Erythroblast (primary cell): ENCODE measurements at regions not wholly inside any gene's neighbourhood (a gene's known extent, or its start where the extent isn't known, plus 50 kb on each side); places are given as distances from the start of the nearest gene placed in this dataset.

Experiments used
- DNase-seq, 2 experiments: peaks; one replicate each; lab custom pipeline; 2025; lab: John Stamatoyannopoulos, UW
- GATA1 ChIP-seq: IDR thresholded peaks from 2 replicates; pipeline ENCODE4 v1.6.1; 2011; ENCODE audit warnings: low read depth, mild to moderate bottlenecking, control low read depth, low read length, moderate library complexity
- POLR2A ChIP-seq: IDR thresholded peaks from 2 replicates; pipeline ENCODE4 v1.6.1; 2011; ENCODE audit warnings: mild to moderate bottlenecking, low read length

DNA sequence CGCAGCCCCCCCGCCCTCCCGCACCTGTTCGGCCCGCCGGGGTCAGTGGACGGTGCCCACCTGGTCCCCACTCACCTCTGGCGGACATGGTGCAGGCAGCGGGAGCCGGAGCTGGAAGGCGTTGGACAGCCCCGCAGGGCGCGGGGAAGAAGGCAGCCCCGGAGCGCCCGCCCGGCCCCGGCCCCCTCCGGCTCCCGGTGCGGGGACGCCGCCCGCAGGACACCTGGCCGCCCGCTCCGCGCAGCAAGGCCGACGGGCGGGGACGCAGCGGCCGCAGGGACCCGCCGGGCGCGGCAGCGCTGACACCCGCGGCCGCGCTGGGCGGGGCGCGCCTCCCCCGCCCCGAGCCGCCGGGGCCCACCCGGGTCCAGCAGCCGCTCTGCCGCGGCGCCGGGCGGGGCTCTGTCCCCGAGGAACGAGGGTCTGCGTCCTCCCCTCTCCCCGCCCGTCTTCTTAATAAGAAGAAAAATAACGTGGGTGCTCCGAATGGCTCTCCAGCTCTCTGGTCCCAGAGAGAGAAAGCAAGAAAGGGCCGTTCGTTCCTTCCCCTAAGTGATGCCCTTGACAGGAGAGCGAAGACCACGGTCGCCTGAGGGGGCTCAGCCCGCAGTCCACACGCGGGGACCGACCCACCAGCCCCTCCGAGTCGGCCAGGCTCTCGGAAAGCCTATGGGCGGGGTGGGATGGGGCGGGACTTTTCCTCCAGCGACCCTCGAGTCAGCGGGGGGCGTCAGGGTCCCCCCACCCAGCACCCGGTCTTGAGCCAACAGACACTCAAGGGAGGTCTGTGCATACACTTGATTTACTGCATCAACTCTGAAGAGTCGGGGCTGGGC, 53.4 kb upstream of the FHIP2A start:
- no peak for TF ChIP-seq POLR2A
- no peak for TF ChIP-seq GATA1
- no peak for DNase-seq

DNA sequence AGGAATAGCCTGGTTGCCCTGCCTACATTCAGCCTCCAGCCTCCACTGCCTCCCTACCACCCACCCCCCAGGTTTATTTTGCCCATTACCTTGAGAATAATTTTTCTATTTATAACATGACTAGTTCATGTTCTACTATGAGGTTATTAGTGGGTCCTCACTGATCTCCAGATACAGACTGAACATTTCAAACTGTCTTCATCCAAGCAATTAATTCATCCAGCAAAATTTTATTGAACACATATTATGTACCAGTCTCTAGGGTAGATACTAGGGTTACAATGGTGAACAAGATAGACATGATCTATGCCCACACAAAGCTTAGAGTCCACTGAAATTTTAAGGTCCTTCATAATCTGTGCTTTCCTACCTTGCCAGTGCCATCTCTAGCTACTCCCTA, 51.6 kb upstream of the FHIP2A start:
- no peak for DNase-seq
- TF ChIP-seq POLR2A (no peak), GATA1 (no peak)

DNA sequence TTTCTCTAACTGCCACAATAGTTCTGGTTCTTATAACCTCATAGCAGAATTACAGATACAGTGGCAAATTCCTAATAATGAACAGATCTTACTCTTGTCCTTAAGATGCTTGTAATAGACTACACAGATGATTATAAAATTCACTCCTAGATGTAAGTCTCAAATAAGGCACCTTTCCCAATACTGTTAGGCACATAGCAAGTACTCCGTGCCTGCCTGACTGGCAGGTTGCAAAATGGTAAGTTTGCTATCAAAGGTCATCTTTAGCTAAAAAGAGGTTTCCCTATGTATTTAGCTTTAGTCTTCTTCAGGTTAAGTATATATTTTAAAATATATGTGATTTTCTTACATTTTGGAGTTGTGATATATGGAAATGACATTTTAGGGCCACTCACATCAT, 50.4 kb upstream of the FHIP2A start:
- TF ChIP-seq GATA1 (no peak), POLR2A (no peak)
- no peak for DNase-seq

DNA sequence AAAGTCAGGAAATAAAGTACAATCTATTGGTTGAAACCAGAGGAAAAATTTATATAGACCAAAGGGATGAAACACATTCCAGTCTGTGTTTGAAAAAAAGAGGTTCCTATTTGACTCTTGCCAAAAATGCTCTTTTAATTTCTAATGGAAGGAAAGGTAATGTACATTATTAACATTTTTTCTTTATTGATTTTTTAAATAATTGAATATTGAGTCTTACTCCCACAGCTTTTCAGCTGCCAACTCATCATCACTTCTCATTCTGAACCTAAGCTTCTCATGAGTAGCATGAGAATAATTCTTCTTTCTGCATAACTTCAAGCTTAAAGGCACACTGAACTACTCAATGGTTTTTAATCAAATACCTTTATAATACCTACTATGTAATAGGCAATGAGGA, 49.8 kb upstream of the FHIP2A start:
- no peak for DNase-seq
- no peak for TF ChIP-seq POLR2A
